PFSK-1 (cell line): ENCODE measurements at regions not wholly inside any gene's neighbourhood (a gene's known extent, or its start where the extent isn't known, plus 50 kb on each side); places are given as distances from the start of the nearest gene placed in this dataset.

Experiments
- POLR2AphosphoS5 ChIP-seq: IDR thresholded peaks from 2 replicates; pipeline ENCODE4 v1.6.1; 2012; ENCODE audit warnings: low read depth, mild to moderate bottlenecking, control low read depth, low read length, moderate library complexity
- SIN3A ChIP-seq: IDR thresholded peaks from 2 replicates; pipeline ENCODE4 v1.6.1; 2012; ENCODE audit warnings: mild to moderate bottlenecking, low read length, moderate library complexity, borderline replicate concordance; ENCODE audit not compliant: insufficient read depth
- TF ChIP-seq, protein P1 (sequence below), 2 experiments: IDR thresholded peaks; 2 replicates each; pipeline versions ENCODE4 v1.6.1 to v1.8.0; 2011 to 2012; ENCODE audit warnings: low read depth in 2 of 2, low read length in 2 of 2, control low read depth in 1 of 2, inconsistent platforms in 1 of 2, mild to moderate bottlenecking in 1 of 2, moderate library complexity in 1 of 2; ENCODE audit not compliant: insufficient read depth in 1 of 2

DNA sequence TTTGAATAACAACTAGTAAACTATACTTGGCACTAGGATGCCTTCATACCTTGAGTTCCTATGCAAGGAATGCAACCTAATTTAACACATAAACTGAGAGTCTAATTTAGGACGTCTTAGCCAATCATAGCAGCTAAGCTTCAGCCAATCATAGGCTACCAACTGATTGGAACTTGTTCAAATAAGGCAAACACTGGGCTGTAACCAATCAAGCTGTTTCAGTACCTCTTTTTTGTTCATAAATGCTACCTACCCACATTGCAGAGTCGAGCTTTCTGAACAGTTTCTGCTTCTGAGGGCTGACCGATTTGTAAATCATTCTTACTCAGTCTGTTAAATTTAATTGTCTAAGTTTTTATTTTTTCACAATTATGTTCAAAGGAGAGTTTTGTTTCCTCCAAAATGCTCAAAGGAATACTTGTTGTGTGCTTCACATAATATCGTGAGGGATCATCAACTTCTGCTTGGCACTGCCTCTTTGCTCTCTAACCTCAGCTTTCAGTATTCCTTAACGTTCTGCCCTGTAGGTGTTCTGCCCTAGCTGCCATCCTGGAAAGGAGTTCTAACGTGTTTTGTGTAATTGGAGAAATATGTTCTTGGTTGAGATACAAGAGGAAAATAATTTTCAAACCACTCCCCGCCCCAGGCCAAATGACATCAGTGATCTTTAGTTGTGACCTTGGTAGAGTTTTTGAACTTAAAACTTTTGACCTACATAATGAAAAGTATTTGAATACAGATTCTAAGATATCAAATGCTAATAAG, 380.4 kb upstream of the MIS18BP1 start:
- no peak for TF ChIP-seq POLR2AphosphoS5
- TF ChIP-seq, protein P1, sequence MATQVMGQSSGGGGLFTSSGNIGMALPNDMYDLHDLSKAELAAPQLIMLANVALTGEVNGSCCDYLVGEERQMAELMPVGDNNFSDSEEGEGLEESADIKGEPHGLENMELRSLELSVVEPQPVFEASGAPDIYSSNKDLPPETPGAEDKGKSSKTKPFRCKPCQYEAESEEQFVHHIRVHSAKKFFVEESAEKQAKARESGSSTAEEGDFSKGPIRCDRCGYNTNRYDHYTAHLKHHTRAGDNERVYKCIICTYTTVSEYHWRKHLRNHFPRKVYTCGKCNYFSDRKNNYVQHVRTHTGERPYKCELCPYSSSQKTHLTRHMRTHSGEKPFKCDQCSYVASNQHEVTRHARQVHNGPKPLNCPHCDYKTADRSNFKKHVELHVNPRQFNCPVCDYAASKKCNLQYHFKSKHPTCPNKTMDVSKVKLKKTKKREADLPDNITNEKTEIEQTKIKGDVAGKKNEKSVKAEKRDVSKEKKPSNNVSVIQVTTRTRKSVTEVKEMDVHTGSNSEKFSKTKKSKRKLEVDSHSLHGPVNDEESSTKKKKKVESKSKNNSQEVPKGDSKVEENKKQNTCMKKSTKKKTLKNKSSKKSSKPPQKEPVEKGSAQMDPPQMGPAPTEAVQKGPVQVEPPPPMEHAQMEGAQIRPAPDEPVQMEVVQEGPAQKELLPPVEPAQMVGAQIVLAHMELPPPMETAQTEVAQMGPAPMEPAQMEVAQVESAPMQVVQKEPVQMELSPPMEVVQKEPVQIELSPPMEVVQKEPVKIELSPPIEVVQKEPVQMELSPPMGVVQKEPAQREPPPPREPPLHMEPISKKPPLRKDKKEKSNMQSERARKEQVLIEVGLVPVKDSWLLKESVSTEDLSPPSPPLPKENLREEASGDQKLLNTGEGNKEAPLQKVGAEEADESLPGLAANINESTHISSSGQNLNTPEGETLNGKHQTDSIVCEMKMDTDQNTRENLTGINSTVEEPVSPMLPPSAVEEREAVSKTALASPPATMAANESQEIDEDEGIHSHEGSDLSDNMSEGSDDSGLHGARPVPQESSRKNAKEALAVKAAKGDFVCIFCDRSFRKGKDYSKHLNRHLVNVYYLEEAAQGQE (IDR thresholded peaks at IDR 0.05; ENCODE audit: insufficient read depth in 1 of 2, low read depth in 2 of 2, low read length in 2 of 2): no peak
- no peak for TF ChIP-seq SIN3A
